Renal cortex interstitium (tissue), 11 donors: ENCODE measurements at regions not wholly inside any gene's neighbourhood (a gene's known extent, or its start where the extent isn't known, plus 50 kb on each side); places are given as distances from the start of the nearest gene placed in this dataset.
"Not testable (repeated sequence)": the region's sequence is repeated elsewhere in the genome, so short reads cannot be mapped to it uniquely, and the experiment has no call there.

Experiments
- DNase-seq, 11 donors: peaks; one replicate each; pipeline ENCODE4 v3.0.0-alpha.2; 2013; ENCODE audit warnings: low read depth in 9 of 11, low spot score in 4 of 11; ENCODE audit errors: extremely low read depth in 1 of 11

- DNase-seq: no peak
These were observed 367.4 kb upstream of the ZFHX3 start for GRCh38 chr16:73415286-73415685.

DNA sequence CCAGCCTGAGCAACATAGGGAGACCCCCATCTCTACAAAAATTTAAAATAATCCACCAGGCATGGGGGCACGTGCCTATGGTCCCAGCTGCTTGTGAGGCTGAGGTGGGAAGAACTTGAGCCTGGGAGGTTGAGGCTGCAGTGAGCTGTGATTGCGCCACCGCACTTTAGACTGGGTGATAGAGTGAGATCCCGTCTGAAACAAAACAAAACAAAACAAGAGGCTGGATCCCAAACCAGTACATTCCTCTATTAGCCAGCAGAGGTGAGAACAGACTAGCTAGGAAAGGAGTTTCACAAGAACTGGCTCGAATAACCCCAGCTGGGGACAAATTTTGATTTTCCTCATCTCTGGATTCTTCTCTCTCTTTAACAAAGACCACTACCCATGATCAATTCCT is 366.7 kb upstream of the ZFHX3 start:
- DNase-seq: no peak

- no peak for DNase-seq
These were observed 365.9 kb upstream of the ZFHX3 start for GRCh38 chr16:73413830-73414190.

DNA sequence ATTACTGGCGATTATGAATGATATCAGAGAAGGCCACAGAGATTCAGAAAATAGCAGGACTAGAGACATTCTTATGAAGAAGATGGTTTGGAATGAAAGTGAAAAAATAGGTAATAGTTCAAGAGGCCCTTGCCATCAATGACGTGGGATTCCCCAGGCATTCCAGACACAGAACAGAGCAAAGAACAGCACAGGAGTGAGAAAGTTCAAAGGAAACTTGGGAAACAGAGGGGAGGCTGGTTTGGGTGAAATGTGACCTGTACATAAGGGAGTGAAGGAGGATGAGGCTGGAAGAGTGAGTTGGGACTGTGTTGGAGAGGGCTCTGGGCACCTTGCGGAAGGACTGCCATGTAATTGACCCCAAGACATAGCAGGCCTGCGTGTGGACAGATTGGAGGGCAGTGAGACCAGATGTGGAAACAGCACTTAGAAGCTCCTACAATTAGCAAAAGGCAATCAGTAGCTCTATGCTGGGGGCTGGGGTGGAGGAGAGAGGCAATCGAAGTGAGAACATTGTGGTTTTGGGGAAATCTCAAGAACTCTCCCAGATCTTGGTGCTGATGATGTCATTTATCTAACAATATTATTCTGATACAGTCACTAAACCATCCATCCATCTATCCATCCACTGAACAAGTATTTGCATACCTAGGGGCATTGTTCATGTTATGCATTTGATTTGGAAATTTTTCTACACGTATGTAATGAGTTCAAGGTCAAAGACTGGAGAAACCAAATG is 365.3 kb upstream of the ZFHX3 start:
- DNase-seq: no peak

DNA sequence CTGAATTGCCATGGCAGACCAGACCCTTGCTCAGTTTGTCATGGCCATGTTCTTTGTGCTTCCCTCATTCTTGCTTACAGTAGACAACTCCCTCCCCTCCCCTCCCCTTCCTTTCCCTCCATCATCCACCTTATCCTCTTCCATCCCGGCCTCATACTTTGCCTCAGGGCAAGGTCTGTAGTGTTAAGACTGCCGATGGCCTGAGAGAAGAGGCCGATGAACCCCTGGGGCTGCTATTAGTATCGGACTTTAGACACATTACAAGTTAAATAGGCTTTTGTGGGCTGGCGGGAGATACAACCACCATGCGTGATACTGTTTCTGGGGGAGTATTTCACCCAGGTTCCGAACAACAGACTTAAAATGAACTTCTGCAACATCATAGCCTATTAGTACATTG is 364.5 kb upstream of the ZFHX3 start:
- no peak for DNase-seq

DNA sequence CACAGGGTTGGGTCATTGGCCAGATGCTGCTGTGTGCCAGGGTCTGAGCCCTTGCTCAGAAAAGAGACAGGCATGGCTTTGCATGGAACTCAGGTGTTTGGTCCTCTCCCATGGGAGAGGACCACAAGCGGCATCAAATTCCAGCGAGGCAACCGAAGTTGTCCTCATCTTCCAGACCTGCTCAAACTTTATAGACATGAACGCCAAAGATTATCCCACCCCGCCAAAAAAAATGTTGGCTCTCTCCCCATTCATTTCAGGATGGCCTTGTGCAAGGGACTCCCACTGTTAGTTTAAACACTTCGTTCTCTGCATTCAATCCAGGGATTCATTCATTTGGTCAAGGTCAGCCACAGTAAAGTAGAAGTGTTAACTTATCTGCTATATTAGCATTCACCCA is 360.8 kb upstream of the ZFHX3 start:
- no peak for DNase-seq

- DNase-seq: no peak
These were observed 360.4 kb upstream of the ZFHX3 start for GRCh38 chr16:73408311-73408710.

- DNase-seq: no peak
These were observed 357.9 kb upstream of the ZFHX3 start for GRCh38 chr16:73405851-73406250.

DNA sequence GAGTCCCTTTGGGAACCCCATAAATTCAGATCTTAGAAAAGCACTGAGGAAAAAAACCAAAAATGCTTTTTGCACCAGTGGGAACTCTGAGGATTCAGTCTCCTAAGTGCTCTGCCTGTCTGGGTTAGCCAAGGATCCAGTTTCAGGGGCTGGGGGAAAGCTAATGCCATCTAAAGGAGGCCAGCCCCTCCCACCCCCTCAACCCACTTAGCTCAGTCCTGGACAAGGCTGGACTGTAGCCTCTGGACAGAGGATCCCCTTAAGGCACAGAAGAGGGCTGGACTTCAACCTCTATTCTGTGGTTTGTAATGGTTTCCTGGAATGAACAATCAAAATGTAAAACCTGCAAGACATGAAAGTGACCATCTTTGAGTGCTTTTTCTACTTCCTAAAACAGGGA is 356.1 kb upstream of the ZFHX3 start:
- DNase-seq: no peak

DNA sequence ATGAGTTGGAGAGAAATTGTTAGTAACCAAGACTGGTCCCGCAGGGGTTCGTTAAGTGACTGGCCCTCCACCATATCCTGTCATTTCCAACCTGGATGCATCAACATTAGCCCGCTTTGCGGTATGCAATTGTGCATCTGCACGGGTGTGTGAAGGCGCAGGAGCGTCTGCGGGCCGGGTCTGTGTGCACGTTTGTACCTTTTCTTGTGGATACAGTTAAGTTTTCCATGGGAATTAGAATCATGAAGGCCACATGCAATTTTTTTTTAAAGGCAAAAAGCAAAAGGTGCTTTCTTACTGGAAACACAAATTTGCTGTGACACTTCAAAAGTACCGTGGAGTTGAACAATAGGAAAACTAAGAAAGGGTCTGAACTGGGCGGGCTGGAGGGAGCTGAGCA is 355.4 kb upstream of the ZFHX3 start:
- no peak for DNase-seq

GRCh38 chr16:73400951-73401350 is 353.0 kb upstream of the ZFHX3 start:
- DNase-seq: no peak

DNA sequence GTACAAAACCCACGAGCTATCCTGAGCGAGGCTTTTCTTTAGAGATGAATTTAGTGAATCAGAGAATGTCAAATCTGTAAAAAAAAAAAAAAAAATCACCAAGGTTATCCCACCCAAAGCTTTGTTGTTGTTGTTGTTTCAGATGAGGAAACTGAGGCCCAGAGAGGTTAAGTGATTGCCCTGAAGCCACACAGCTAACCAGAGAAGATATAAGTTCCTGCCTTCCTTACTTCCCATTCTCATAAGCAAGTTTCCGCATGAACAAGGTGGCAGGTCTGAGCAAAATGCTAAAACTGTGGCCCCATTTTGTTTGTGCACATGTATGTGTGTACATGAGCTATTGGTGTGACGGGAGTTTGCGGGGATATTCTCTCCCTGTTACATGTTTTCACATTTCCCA is 352.1 kb upstream of the ZFHX3 start:
- no peak for DNase-seq

DNA sequence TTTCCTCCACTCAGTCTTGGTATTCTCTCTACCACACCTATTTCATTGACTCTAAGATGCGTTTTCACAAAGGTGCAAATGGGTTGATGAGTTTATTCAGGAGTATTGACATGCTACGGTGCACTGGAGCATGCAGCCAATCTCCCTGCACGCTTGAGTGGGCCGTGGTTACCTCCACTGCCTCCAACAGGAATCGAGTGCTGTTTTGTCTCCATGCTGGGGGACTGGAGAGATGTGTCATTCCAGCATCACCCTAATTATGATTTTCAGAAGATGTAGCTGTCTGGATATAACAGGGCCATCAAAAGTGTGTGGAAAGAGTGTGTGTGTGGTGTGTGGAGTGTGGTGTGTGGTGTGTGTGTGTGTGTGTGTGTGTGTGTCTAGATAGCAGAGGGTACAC is 351.6 kb upstream of the ZFHX3 start:
- no peak for DNase-seq

GRCh38 chr16:73398604-73399003 is 350.7 kb upstream of the ZFHX3 start:
- not testable (repeated sequence) for DNase-seq

GRCh38 chr16:73396556-73396955 is 348.6 kb upstream of the ZFHX3 start:
- DNase-seq: no peak

GRCh38 chr16:73390936-73391335 is 343.0 kb upstream of the ZFHX3 start:
- no peak for DNase-seq

DNA sequence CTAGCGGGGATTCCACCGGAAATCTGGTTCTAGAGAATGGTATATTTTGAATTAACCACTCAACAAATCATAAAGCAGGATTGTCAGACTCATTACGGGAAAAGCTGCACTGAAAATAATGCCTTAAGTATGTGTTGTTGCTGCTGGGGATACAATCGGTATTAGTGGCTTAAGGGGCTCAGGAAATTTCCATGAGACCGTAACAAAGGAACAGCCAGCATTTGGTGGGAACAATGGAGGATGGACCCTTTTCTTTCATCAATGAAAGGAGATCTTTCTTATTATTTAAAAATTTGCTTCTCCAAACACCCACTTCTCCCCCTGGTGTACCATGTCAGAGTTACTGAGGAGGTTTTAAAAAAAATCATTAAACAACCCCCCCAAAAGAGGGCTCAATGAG is 342.6 kb upstream of the ZFHX3 start:
- no peak for DNase-seq

GRCh38 chr16:73389085-73389484 is 341.2 kb upstream of the ZFHX3 start:
- DNase-seq: no peak

- DNase-seq: no peak
These were observed 340.1 kb upstream of the ZFHX3 start for GRCh38 chr16:73387979-73388378.

DNA sequence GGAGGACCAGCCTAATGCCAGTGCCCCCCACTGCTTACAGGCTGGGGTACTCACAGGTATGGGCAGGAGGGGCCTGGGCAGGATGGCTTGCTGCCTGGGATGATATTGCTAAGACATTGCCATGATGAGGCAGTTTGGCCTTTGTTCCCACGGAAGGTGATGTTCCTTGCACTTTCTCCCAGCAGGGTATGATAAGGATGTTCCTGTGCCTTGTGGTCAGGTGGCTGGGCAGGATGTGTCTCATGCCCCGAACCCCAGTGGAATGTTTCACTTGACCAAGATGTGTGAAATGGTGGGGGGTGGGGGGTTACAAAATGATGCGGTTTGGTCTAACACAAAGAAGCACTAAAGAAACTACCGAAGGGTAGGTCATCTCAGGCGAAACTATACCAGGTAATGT is 337.8 kb upstream of the ZFHX3 start:
- DNase-seq: no peak

GRCh38 chr16:73384506-73385089 is 336.7 kb upstream of the ZFHX3 start:
- DNase-seq: no peak
